NOMO-1 treated with dmso at 0.1 percent for 144 hours (cell line): ENCODE measurements at regions not wholly inside any gene's neighbourhood (a gene's known extent, or its start where the extent isn't known, plus 50 kb on each side); places are given as distances from the start of the nearest gene placed in this dataset.

Experiments
- DNase-seq: peaks from one replicate; lab custom pipeline; 2025; ENCODE audit not compliant: unreplicated experiment; lab: John Stamatoyannopoulos, UW

DNA sequence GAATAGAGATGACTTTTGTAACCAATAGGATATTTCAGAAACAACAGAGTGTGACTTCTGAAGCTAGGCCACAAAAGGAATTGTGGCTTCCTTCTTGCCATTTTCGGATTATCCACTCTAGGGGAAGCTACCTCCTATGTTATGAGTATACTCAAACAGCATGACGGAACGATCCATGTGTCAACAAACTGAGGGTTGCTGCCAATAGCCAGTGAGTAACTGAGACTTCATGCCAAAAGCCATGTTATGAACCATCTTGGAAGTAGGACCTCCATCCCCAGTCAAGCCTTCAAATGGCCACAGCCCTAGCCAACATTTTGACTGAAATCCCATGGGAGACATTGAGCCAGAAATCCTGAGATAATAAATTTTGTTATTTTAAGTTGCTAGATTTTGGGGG lies 69.0 kb upstream of the IL6 start:
- no peak for DNase-seq

DNA sequence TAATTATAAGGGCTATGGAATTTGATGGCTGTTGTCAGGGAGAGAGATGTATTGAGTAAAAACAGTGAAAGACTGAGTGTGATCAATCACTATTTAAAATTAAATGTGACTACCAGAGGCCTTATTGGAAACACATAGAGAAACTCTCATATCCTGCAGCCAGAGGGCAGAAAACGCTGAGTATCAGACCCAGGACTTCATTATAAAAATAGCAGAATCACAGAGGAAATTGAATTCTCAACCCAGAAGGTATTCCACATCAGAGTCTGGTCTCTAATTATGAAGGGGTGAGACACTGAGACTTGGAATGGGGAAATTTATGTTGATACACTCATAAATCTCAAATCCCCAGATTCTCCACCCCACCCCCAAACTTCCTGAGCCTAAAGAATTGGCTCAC lies 69.5 kb upstream of the IL6 start:
- DNase-seq: no peak

DNA sequence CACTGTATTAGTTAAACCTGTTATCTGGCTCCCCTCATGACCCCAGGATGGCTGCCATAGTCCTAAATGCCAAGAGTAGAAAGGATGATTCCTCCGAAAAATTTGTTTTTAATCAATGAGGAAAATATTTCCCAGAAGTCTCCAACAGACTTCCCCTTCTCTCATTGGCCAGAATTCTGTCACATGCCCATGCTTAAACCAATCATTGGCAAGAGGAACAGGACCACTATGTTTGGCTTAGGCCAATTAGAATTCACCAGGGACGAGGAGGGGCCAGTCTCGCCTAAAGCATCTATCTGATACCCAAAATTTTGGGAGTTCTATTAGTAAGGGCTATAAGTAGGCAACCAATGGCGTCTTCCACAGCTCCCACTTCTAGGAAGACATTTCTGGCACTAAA lies 71.2 kb upstream of the IL6 start:
- DNase-seq: no peak

DNA sequence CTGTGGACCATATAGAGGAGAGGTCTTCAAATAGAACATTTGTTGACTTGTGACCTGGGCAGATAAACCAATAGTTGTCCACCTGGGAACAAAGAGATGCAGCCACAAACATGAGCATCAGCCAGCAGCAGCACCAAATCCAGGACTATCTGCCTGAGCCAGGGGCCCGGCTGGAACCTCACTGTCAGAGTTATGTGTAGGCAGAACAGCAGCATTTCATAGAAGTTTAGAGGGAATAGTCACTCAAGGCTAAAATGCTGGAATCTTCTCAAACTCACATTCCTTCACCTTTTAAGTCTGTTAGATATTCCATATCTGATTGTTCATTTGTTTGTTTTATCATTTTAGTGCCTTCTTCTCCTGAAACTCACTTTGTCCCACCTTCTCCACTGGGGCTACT lies 72.2 kb upstream of the IL6 start:
- no peak for DNase-seq

DNA sequence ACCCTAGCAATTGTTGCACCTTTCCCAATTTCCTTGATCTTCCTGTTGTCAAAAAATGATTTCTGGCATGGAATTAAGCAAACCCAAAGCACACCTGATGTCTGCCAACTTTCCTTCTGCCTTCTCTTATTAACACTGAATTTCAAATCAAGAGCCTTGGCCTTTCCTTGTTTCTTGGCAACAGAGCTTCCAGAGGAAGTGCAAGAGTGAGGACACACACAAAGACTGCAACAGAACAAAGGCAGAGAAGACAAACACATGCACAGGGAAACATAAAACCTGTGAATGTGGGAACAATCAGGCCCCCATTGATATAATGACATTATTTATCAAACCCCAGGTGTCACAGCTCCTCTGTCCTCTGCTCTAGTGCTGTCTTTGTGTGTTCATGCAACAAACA lies 73.0 kb upstream of the IL6 start:
- DNase-seq: no peak

DNA sequence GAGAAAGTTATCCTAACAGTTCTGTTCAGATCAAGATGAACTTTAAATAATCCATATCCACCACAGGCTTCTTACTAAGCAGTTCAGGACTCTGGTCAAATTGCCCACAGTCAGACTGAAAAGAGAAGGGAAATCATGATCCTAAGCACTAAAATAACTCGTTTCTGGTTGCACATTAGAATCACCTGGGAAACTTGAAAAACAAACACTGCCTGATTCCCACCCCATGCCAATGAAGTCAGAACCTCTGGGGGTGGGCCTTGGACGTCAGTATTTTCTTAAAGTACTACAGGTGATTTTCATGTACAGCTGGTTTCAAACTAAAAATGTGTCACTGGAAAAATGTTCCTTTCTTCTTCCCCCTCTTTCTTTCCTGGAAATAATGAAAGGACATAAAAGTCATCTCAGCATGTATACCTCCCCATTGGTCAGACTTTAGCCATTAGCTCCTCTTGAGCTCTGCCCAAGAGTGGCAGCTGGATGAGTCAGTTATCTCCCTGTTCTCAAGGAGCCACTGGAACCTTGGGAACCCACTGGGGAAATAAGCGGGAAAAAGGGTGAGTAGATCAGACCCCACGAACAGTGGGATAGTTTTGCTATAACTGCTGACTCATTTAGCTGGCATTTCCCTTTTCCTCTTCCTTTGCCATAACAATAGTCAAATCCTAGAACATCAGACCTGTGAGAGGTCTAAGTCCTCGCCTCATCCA lies 75.3 kb upstream of the IL6 start:
- no peak for DNase-seq

DNA sequence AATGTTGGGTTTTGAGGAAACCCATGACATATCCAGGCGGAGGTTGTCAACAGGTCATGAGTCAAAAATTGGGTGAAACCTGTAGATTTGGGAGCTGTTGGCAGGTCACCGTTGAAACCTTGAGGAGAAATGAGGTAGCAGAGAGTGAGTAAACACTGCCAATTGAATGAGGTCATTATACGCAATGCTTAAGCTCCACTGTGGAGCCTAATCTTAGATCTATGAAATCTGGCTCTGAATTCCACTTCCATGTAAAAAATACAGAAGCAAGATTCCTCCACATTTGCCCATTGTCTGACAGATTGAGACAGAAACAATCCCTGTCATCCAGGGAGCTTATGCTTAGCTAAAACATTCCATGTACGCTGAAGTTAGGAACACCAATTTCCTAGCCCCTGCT lies 76.0 kb upstream of the IL6 start:
- DNase-seq: no peak

DNA sequence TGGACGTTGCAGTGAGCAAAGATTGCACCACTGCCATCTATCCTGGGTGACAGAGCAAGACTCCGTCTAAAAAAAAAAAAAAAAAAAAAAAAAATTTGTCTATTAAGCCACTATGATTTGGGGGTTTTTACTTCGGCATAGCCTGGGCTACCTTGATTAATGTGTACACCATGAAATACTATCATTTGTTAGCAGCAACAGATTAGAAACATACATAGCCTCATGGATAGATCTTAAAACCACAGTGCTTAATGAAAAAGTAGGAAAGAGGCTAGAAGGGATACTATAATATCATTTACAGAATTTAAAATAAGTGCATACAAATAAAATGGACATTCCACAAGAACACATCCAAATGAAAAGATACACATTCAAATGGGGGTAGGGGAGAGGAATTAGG lies 77.3 kb upstream of the IL6 start:
- DNase-seq: no peak

DNA sequence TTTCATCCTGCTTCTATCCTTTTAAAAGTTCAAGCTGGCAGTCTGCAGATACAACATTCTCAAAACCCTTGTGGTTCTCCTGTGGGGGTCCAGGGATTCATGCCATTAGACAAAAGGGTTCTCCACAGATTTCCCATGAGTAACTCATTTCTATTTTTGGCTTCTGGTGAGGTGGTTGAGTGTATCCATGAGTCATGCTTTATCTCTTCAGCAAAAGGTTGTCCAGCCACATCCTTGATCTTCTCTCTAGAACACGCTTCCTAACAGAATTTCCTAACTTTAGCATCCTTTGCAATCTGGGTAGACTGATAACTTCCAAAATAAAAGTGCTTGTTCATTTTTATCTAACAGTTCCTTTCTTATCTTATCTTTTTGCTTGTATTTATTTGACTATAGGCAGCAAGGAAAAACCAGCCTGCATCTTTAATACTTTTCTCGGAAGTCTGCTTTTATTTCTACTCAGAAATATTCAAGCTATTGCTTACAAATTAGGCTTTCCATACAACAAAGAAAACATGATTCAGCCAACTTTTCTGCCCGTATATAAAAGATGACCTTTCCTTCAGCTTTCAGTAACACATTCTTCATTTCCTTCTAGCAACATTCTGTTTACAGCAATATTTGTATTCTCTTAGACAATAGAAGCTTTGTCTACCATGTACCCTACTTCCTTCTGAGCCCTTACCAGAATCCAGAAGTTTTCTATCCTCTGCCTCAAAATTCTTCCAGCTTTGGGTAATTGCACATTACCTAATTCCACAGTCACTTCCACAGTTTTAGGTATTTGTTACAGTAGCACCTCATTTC lies 79.3 kb upstream of the IL6 start:
- DNase-seq: no peak

DNA sequence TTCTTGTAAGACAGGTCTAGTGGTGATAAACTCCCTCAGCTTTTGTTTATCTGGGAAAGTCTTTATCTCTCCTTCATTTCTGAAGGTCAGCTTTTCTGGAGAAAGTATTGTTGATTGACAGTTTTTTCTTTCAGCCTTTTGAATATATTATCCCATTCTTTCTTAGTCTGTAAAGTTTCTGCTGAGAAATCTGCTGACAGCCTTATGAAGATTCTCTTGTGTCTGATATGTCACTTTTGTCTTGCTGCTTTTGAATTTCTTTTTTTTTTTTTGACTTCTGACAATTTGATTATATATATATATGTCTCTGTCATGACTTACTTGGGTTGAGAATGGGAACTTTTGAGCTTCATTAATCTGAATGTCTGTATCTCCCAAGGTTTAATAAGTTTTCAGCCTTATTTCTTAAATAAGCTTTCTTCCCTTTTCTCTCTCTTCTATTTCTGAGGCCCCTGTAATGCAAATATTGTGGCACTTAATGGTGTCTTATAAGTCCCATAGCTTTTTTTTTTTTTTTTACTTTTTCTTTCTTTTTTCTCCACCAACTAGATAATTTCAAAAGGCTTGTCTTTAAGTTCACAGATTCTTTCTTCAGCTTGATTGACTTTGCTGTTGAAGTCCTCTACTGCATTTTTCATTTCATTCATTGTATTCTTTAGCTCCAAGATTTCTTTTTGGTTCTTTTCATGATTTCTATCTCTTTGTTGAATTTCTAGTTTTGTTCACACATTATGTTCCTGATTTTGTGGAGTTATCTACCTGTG lies 81.4 kb upstream of the IL6 start:
- DNase-seq: no peak

DNA sequence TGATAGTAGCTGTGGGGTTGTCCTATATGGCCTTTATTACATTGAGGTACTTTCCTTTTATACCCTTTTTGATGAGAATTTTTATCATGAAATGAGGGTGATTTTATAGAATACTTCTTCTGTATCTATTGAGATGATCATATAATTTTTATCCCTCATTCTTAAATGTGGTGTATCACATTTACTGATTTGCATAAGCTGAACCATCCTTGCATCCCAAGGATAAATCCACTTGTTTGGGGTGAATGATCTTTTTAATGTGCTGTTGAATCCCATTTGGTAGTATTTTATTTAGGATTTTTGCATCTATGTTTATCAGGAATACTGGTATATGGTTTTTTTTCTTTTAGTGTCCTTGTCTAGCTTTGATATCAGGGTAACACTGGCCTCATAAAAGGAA lies 84.5 kb upstream of the IL6 start:
- no peak for DNase-seq

DNA sequence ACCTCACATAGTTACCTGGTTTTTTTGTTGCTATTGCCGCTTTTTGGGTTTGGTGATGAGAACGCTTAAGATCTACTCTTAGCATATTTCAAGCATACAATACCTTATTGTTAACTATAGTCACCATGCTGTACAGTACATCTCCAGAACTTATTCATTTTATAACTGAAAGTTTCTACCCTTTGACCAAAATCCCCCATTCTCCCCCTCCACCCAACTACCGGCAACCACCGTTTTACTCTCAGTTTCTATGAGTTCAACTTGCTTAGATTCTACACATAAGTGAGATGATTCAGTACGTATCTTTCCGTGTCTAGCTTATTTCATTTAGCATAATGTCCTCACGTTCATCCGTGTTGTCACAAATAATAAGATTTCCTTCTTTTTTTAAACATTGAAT lies 86.7 kb upstream of the IL6 start:
- DNase-seq: no peak

DNA sequence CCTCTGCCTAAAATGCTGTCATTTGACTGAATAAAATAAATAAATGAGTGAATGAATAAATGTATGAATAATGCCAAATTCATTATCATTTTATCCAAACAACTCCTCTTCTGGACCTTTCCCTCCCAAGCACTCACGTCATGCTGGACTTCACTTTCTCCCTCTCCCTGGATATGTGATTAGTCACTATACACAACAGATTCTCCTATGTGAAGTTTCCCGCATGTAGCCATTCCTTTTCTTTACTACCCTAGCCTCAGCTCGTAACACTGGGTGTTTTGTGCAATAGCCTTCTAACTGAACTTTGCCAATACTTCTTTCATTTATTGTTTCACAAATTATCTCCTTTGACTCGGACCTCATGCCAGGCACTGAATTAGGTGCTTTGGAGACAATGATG lies 87.6 kb upstream of the IL6 start:
- DNase-seq: no peak

DNA sequence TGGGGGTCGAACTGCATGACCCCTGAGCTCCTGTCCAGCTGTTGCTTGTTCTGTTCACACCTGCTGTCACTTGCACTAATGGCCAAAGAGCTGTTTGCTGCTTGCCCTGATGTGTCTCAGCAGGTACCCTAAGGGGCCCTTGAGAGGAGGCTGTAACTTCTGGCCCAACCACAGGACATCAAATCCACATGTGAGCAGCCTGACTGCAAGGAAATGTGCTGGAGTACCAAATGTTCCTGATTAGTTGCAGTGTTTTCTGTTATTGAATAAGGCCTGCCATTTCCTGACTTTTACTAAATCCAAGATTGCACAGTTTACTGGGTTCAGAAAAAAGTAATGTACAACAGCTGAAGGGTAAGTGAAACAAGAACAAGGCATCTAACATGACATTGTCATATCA lies 91.7 kb upstream of the IL6 start:
- DNase-seq: no peak

DNA sequence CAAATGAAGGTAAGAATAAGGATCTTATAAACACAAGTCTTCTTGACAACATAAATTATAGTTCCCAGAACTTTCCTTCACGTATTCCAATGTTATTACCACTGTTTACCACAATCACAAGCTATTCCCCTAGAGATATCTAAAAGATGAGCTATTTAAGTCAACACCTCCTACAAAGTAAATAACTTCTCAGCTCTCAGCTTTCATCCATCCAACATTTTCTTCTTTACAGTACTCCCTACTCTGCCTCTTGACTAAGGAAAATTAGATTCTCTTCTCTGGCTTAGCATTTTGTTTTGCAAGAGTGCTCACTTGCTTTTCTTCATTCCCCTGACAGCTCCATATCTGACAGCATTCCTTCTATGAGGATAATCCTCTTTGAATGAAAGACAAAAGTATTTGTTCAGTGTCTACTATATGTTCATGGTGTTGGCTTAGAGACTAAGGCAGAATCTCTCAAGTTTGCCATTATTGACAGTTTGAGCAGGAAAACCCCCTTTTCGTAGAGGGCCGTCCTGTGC lies 93.0 kb upstream of the IL6 start:
- DNase-seq: no peak

DNA sequence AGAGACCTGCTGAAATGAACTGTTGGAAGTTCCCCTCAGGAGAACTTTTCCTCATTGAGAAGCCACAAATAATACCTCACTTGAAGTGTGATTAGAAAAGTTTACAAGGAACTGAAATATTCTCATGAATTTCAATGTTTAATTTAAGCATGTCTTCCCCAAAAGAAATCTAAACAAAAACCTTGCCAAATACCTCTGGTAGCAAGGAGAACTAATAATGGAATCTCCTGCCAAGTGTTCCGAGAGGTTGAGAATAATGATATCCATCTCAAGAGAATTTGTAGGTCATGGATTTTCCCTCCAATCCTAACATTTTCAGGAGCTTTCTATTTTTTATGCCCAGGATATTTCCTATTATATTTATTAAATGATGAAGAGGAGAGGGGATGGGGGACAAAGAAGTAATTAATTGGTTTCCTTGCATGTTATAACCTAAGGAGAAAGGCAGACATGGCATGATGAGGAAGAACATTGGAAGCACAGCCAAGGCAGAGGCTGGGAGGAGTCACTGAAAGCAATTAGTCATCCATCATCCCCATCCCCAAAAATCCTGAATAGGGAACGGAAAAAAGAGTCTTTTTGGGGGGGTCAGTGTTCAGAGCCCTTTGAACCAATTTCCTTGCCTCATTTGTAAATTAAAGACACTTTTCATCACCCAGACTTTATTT lies 93.6 kb upstream of the IL6 start:
- no peak for DNase-seq

DNA sequence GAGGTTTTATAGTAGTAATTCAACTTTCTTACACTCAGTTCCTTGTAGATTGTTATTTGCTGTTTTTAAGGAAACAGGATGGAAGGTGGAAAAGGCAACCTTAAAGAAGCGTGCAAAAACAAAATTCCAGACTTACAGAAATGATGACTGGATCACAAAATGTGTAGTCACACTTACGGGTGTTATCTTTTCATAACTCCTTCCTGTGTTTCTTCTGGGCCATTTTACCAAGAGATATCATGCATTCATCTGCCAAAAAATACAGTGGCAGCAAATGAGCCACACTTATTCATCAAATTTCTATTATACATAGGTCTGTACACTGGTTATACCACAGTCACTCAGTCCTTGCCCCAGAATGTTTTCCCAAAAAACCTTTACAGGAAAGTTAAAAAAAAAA lies 94.3 kb upstream of the IL6 start:
- DNase-seq: no peak

DNA sequence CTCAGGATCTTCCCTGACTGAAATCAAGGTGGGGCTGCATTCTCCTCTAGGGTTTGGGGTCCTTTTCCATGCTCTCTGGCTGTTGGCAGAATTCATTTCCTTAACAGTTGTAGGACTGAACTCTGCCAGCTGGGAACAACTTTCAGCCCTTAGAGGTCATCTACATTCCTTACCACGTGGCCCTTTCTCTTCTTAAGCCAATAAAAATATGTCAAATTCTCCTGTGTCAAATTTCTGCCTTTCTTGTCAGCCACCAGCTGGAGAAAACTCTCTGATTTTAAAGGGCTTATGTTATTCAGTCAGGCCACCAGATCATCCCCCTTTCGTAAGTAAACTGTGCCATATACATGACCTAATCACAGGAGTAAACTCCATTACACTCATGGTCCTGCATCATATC lies 95.3 kb upstream of the IL6 start:
- DNase-seq: no peak

DNA sequence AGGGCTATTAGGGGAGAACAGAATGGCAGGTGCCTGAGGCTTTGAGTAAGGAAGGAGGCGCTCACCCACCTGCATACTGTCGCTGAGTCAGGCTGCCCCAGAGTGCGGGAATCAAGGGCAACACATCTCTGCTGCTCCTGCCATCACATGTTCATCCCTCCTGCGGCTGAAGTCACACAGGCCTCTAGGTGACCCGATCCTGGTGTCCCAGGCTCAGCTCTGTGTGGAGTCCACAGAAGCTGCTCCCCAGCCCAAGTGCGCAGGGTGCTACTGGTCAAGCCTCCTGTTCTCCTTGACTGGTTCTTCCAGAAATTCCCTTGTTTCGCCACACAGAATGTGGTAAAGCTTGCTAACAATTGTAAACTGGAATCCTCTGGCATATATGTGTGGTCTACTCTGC lies 96.9 kb upstream of the IL6 start:
- DNase-seq: no peak

DNA sequence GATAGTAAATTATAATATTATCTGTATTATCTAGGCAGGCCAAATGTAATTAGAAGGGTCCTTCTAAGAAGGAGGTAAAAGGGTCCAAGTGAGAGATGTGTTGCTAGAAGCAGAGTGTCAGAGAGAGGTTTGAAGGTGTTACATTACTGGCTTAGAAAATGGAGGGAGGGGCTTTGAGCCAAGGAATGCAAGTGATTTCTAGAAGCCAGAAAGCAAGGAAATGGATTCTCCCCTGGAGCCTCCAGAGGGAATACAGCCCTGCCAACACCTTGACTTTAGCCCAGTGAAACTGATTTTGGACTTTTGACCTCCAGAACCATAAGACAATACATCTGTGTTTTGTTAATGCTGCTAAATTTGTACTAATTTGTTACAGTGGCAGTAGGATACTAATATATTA lies 97.9 kb upstream of the IL6 start:
- no peak for DNase-seq

DNA sequence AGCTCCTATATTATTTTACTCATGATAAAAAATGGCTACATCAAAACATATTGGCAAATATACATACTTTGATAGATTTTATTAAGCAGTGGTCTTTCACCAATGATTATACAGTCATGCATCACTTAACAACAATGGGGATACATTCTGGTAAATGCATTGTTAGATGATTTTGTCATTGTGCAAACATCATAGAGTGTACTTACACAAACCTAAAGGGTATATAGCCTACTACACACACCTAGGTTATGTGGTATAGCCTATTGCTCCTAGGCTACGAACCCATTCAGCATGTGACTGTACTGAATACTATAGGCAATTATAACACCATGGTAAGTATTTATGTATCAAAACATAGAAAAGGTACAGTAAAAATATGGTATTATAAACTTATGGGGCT lies 98.9 kb upstream of the IL6 start:
- DNase-seq: no peak
